8988T (cell line): ENCODE measurements at regions not wholly inside any gene's neighbourhood (a gene's known extent, or its start where the extent isn't known, plus 50 kb on each side); places are given as distances from the start of the nearest gene placed in this dataset.
"Not testable (repeated sequence)": the region's sequence is repeated elsewhere in the genome, so short reads cannot be mapped to it uniquely, and the experiment has no call there.

Source experiments
- DNase-seq: peaks from one replicate; pipeline ENCODE4 v3.0.0; 2011

DNA sequence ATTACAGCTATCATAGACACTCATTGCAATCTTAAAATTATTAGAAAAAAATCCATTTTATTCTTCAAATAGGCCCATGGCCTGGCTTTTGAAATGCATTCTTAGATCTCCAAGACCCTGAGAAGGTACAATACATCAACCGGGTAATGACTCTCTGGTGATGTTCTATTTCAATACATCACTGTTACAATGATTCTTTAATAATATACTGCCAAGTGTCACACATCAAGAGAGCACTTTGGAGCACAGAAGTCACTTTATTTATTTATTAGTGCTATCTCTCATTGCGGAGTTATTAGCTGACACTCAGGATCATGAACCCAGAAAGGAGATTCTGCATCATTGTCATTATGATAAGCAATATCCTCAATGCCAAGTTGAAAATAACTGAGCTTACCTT is 748.5 kb upstream of the MBL2 start:
- no peak for DNase-seq

GRCh38 chr10:53508197-53508596 is 735.6 kb upstream of the MBL2 start:
- no peak for DNase-seq

DNA sequence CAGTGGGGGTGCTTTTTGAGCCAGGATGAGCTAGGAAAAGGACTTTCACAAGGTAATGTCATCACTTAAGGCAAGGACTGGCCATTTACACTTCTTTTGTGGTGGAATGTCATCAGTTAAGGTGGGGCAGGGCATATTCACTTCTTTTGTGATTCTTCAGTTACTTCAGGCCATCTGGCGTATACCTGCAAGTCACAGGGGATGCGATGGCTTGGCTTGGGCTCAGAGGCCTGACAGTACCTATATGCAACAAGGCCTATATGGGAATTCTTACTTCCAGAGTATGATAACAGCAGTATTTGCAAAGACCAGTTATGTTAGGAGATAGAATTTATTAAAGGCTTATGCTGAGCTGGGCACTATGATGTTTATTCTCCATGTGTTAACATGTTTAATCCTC is 731.9 kb upstream of the MBL2 start:
- DNase-seq = not testable (repeated sequence)

GRCh38 chr10:53491774-53492173 is 719.2 kb upstream of the MBL2 start:
- no peak for DNase-seq

DNA sequence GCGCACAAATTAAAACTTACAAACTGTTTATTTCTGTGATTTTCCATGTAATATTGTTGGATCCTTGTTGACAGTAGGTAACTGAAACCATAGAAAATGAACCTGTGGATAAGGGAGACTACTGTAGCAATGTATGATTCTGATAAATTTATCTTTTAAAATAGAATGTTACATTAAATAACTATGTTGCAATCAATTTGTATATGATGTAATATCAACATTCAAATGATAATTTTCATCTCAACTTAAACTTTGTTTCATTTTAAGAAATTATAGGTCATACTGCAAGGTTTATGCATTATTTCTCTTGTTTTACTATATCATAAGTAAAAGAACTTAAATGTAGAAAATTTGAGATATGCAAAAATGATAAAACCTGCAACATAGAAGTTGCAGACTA is 718.0 kb upstream of the MBL2 start:
- no peak for DNase-seq

DNA sequence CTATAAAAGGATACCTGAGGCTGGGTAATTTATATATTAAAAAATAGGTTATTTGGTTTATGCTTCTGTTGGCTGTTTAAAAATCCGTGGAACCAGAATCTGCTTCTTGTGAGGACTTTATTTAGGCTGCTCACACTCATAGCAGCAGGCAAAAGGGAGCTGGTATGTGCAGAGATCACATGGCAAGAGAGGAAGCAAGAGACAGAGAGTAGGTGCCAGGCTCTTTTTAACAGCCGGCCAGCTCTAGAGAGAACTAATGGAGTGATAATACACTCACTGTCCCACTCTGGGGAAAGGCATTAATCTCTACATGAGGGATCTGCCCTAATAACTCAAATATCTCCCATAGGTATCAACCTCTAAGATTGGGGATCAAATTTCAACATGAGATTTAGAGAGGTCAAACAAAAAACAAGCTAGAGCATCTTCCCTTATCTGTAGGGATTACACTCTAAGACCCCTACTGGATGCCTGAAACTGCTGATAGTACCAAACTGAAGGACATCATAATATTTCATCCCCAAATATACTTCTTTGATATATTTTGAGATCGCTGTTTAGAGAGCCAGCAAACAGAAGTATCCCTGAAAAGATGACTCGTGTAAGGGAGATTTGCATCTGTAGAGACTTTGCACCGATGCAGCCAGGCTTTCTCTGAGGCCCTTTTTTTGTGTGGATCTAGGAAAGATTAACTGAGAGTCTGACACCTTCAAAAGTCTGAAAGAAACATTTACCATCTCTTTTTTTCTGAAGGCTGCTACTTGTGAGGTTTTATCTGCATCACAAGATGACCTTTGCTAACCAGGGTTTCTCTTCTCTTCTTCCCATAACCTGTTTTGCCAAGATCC is 717.0 kb upstream of the MBL2 start:
- DNase-seq = no peak

GRCh38 chr10:53487019-53487983 is 714.7 kb upstream of the MBL2 start:
- DNase-seq = no peak

DNA sequence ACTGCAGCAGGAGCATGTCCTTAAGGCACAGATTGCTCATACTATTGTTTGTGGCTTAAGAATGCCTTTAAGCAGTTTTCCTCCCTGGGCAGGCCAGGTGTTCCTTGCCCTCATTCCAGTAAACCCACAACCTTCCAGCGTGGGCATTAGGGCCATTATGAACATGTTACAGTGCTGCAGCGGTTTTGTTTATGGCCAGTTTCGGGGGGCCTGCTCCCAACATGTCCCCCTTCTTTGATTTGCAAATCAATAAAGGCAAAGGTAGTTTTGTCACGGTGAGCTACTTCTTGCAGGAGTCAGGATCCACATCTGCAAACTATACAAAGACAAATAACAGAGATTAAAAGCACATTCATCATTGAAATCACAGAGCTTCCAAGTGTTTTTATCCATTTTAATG is 712.8 kb upstream of the MBL2 start:
- DNase-seq = not testable (repeated sequence)

DNA sequence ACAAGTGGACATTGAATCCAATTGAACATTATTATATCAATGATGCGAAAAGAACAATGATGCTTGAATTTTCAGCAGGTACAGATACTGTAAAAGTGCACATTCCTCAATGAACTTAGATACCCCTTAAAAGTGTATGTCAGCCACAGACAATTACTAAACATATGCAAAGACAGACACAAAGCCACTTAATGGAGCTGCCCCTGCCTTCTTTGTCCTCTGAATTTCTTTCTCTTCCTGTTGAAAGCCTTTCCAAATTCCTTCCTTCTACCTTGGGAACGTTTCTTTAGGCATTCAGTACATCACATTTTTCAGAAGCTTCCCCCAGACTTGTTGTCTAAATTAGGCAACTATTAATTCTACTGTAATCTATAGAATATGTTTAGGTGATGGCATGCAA is 706.8 kb upstream of the MBL2 start:
- DNase-seq = no peak

- no peak for DNase-seq
Measured at GRCh38 chr10:53477313-53477675, 704.7 kb upstream of the MBL2 start.

DNA sequence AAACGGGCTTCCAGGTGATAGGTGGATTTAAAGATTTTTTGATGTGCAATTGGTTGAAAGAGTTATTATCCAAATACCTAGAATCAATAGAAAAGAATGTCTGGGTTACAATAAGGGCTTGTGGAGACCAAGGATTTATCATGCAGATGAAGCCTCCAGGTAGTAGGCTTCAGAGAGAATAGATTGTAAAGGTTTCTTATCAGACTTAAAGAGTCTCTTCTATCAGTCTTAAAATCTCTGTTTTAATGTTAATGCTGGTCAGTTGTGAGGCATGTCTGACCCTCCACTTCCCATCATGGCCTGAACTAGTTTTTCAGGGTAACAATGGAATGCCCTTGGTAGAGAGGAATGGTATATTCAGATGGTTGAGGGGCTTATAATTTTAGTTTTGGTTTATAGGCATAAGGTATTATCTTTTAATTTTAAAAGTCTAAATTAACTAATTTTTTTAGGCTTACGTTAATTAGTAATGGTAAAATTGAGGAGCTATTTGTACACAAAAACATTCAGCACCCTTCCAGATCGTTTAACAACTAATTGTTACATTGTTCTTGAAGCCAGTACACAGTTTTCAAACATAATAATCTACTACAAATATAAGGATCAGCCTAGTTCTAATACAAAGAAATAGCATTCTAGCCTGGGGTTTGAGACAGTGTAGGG is 704.2 kb upstream of the MBL2 start:
- DNase-seq = no peak

- DNase-seq = no peak
Measured at GRCh38 chr10:53469383-53469782, 696.8 kb upstream of the MBL2 start.

DNA sequence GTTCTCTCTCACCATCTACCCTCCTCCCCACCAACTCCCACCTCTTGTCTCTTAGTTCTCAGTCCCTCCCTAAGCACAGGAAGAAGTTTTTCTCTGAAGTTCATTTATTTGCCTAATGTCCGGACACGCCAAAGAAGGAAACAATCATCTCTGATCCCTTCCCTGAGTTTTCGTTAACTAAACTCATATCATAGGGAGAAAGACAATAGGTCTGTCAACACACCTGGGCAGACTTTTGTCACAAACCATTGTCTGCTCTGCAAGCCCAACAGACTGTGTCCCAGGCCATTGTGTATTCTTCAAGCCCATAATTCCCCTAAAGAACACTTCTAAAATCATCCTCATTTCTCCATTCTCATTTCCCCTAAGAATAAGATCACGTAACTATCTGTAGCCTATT is 691.0 kb upstream of the MBL2 start:
- no peak for DNase-seq

DNA sequence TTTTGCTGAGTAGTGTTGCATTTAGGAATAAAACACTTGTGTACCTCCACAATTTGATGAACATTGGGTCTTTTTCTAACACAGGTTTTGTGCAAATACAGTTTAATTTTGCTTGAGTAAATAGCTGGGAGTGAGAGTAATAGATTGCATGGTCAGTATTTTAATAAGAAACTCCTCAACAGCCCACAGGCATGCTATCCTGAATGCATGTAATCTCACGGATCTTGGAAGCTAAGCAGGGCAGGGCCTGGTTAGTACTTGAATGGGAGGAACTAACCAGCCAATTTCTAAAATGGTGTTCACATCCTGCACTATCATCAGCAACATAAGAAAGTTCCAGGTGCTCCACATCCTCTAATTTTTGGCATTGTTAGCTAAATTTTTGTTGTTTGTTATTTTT is 685.4 kb upstream of the MBL2 start:
- DNase-seq = no peak

DNA sequence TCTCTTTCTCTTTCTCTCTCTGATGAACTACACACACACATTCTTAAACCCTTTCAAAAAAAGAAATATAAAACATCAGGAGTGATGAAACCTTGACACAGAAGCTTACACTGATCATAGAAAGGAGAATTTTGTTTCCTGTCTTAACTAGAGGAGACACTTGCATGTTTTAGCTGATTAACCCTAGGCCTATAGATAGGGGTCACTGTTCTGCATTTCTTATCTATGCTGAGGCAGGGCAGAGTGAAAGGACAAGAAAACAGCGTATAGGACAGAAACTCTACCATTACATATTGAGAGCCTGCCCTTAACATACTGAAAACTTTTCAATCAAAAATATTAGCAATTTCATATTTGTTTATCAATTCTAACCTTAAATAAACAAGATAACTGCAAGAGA is 680.6 kb upstream of the MBL2 start:
- DNase-seq = no peak

DNA sequence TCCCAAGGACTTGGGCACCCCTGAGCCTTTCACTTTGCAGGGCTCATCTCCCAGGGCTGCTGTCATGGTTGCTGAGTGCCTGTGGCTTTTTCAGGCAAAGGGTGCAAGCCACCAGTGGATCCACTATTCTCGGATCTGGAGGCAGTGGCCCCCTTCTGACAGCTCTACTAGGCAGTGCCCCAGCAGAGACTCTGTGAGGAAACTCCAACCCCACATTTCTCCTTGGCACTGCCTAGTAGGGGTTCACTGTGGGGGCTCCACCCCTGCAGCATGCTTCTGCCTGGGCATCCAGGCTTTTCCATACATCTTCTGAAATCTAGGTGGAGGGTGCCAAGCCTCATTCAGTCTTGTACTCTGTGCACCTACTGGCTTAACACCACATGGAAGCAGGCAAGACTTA is 675.0 kb upstream of the MBL2 start:
- DNase-seq = no peak

- no peak for DNase-seq
Measured at GRCh38 chr10:53441843-53442242, 669.3 kb upstream of the MBL2 start.

GRCh38 chr10:53440601-53441000 is 668.0 kb upstream of the MBL2 start:
- no peak for DNase-seq

DNA sequence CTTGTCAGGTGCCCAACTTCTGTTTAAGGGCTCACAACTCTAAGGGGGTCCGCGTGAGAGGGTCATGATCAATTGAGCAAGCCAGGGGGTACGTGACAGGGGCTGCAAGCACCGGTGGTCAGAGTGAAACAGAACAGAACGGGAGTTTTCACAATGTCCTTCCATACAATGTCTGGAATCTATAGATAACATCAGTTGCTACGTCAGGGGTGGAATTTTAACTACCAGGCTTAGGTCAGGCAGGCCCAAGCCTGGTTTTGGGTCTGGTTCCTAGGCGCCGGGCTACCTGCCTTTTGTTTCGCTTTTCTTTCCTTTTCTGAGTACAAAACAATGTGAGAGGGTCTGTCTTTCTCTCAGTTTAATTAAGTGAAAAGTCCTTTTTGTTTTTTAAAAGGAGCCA is 666.5 kb upstream of the MBL2 start:
- DNase-seq = not testable (repeated sequence)

- DNase-seq = no peak
Measured at GRCh38 chr10:53434413-53434812, 661.8 kb upstream of the MBL2 start.

GRCh38 chr10:53432035-53432434 is 659.5 kb upstream of the MBL2 start:
- no peak for DNase-seq

GRCh38 chr10:53430974-53431373 is 658.4 kb upstream of the MBL2 start:
- DNase-seq = no peak

DNA sequence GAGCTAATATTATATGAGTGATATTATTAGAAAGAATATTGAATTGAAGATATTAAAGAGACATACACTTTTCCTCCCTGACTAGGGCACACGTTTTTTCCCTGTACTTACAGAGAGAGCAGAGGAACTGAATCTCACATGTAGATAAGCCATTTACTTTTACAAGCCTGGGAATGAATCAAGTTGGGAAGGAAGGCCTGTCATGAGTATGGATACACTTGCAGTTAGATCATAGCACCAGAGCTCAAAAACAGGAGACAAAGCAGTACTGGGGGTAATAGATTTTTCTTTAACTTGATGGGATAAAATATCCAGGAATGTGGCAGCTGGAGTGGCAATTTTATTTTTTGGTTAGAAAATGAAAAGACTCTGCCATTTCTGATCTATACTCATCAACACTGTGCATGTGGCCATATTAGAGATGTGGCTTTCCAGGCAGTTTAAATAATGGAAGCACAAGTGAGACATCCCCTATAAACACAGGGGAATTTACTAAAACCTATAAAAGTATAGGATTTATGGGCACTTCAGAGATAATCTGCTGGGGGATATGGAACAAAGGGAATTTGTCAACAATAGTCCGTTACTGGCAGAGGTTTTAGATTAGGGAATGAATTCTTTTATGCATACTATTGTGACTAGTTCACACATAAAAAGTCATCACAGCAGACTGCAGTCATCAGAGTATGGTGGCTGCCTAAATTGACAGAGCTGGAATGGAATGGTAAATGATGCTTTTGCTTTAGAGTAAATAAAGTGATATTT is 657.7 kb upstream of the MBL2 start:
- DNase-seq = no peak
